ENCODE measurements at regions not wholly inside any gene's neighbourhood (a gene's known extent, or its start where the extent isn't known, plus 50 kb on each side); places are given as distances from the start of the nearest gene placed in this dataset.
A peak's percentile ranks its signal among the peaks of the same experiment; 100 is the strongest.
"Not testable (repeated sequence)": the region's sequence is repeated elsewhere in the genome, so short reads cannot be mapped to it uniquely, and the experiment has no call there.

- not testable (repeated sequence) for H3K27ac ChIP-seq; DNase-seq (ENCODE audit: low read depth, low spot score)
Measured at GRCh38 chr1:218015106-218015505, 270.0 kb upstream of the RRP15 start.

GRCh38 chr1:218024211-218024720, 260.8 kb upstream of the RRP15 start:
- no peak overlapping the region for H3K27ac ChIP-seq
- DNase-seq (ENCODE audit: low read depth, low spot score): no peak

- DNase-seq (ENCODE audit: low read depth, low spot score): peak; percentile 63
- H3K27ac ChIP-seq: no peak overlapping the region
Measured at GRCh38 chr1:218025454-218025853, 259.6 kb upstream of the RRP15 start.

- no peak for DNase-seq (ENCODE audit: low read depth, low spot score)
- no peak overlapping the region for H3K27ac ChIP-seq
Measured at GRCh38 chr1:218027152-218027551, 257.9 kb upstream of the RRP15 start.

GRCh38 chr1:218030846-218031245, 254.2 kb upstream of the RRP15 start:
- DNase-seq (ENCODE audit: low read depth, low spot score): no peak
- H3K27ac ChIP-seq: no peak overlapping the region

- no peak overlapping the region for H3K27ac ChIP-seq
- no peak for DNase-seq (ENCODE audit: low read depth, low spot score)
Measured at GRCh38 chr1:218031901-218032300, 253.2 kb upstream of the RRP15 start.

- no peak for DNase-seq (ENCODE audit: low read depth, low spot score)
- H3K27ac ChIP-seq: no peak overlapping the region
Measured at GRCh38 chr1:218034468-218034867, 250.6 kb upstream of the RRP15 start.

GRCh38 chr1:218048828-218049420, 236.2 kb upstream of the RRP15 start:
- no peak for DNase-seq (ENCODE audit: low read depth, low spot score)
- H3K27ac ChIP-seq: no peak overlapping the region

- no peak overlapping the region for H3K27ac ChIP-seq
- no peak for DNase-seq (ENCODE audit: low read depth, low spot score)
Measured at GRCh38 chr1:218049641-218050040, 235.5 kb upstream of the RRP15 start.

- H3K27ac ChIP-seq: no peak overlapping the region
- DNase-seq (ENCODE audit: low read depth, low spot score): peak; percentile 27
Measured at GRCh38 chr1:218058730-218059129, 226.4 kb upstream of the RRP15 start.

- no peak for DNase-seq (ENCODE audit: low read depth, low spot score)
Measured at GRCh38 chr1:218064426-218064825, 220.7 kb upstream of the RRP15 start.

GRCh38 chr1:218066332-218066731, 218.8 kb upstream of the RRP15 start:
- no peak for DNase-seq (ENCODE audit: low read depth, low spot score)
- H3K27ac ChIP-seq: no peak overlapping the region

More at GRCh38 chr1:218064426-218064825, 220.7 kb upstream of the RRP15 start:
- H3K27ac ChIP-seq: no peak overlapping the region

GRCh38 chr1:218068241-218068640, 216.9 kb upstream of the RRP15 start:
- DNase-seq (ENCODE audit: low read depth, low spot score): no peak
- H3K27ac ChIP-seq: no peak overlapping the region

- no peak overlapping the region for H3K27ac ChIP-seq
- DNase-seq (ENCODE audit: low read depth, low spot score): no peak
Measured at GRCh38 chr1:218069180-218069579, 215.9 kb upstream of the RRP15 start.

GRCh38 chr1:218073062-218073461, 212.0 kb upstream of the RRP15 start:
- no peak overlapping the region for H3K27ac ChIP-seq
- no peak for DNase-seq (ENCODE audit: low read depth, low spot score)

- H3K27ac ChIP-seq: no peak overlapping the region
Measured at GRCh38 chr1:218078916-218079315, 206.2 kb upstream of the RRP15 start.

GRCh38 chr1:218079347-218079746, 205.7 kb upstream of the RRP15 start:
- no peak for DNase-seq (ENCODE audit: low read depth, low spot score)
- no peak overlapping the region for H3K27ac ChIP-seq

More at GRCh38 chr1:218078916-218079315, 206.2 kb upstream of the RRP15 start:
- no peak for DNase-seq (ENCODE audit: low read depth, low spot score)

GRCh38 chr1:218079820-218080219, 205.3 kb upstream of the RRP15 start:
- DNase-seq (ENCODE audit: low read depth, low spot score): no peak
- H3K27ac ChIP-seq: no peak overlapping the region

- H3K27ac ChIP-seq: no peak overlapping the region
Measured at GRCh38 chr1:218080863-218081262, 204.2 kb upstream of the RRP15 start.

GRCh38 chr1:218081358-218081757, 203.7 kb upstream of the RRP15 start:
- no peak for DNase-seq (ENCODE audit: low read depth, low spot score)
- H3K27ac ChIP-seq: no peak overlapping the region

More at GRCh38 chr1:218080863-218081262, 204.2 kb upstream of the RRP15 start:
- no peak for DNase-seq (ENCODE audit: low read depth, low spot score)

GRCh38 chr1:218090459-218090858, 194.6 kb upstream of the RRP15 start:
- no peak overlapping the region for H3K27ac ChIP-seq
- no peak for DNase-seq (ENCODE audit: low read depth, low spot score)

GRCh38 chr1:218101409-218101808, 183.7 kb upstream of the RRP15 start:
- DNase-seq (ENCODE audit: low read depth, low spot score): no peak
- H3K27ac ChIP-seq: no peak overlapping the region
